Non-pigmented ciliary epithelial cell (primary cell): ENCODE measurements at regions not wholly inside any gene's neighbourhood (a gene's known extent, or its start where the extent isn't known, plus 50 kb on each side); places are given as distances from the start of the nearest gene placed in this dataset.

Experiments
- DNase-seq: peaks from one replicate; pipeline ENCODE4 v3.0.0-alpha.2; 2010; ENCODE audit warnings: low read depth

GRCh38 chr2:575030-575726, 102.0 kb downstream of the TMEM18 start:
- no peak for DNase-seq

- DNase-seq, result no peak
These were observed 103.3 kb downstream of the TMEM18 start for GRCh38 chr2:573805-574392.

- no peak for DNase-seq
These were observed 104.2 kb downstream of the TMEM18 start for GRCh38 chr2:573025-573424.

GRCh38 chr2:569681-570080, 107.5 kb downstream of the TMEM18 start:
- DNase-seq, result no peak

GRCh38 chr2:568639-569235, 108.5 kb downstream of the TMEM18 start:
- DNase-seq, result no peak

GRCh38 chr2:567865-568638, 109.2 kb downstream of the TMEM18 start:
- peak; percentile 11 for DNase-seq

GRCh38 chr2:567496-567864, 109.7 kb downstream of the TMEM18 start:
- DNase-seq, result no peak

- DNase-seq, result no peak
These were observed 110.6 kb downstream of the TMEM18 start for GRCh38 chr2:566379-567313.

GRCh38 chr2:564471-565181, 112.6 kb downstream of the TMEM18 start:
- DNase-seq, result no peak

- DNase-seq, result no peak
These were observed 113.7 kb downstream of the TMEM18 start for GRCh38 chr2:563512-563911.

- DNase-seq, result no peak
These were observed 114.5 kb downstream of the TMEM18 start for GRCh38 chr2:562391-563364.

GRCh38 chr2:558879-559278, 118.3 kb downstream of the TMEM18 start:
- DNase-seq, result no peak

GRCh38 chr2:558302-558642, 118.9 kb downstream of the TMEM18 start:
- no peak for DNase-seq

GRCh38 chr2:557635-558301, 119.4 kb downstream of the TMEM18 start:
- DNase-seq, result no peak

GRCh38 chr2:556485-556884, 120.7 kb downstream of the TMEM18 start:
- DNase-seq, result no peak

- no peak for DNase-seq
These were observed 121.9 kb downstream of the TMEM18 start for GRCh38 chr2:555164-555922.

GRCh38 chr2:554444-554843, 122.8 kb downstream of the TMEM18 start:
- DNase-seq, result no peak

- no peak for DNase-seq
These were observed 124.3 kb downstream of the TMEM18 start for GRCh38 chr2:552906-553305.

GRCh38 chr2:551621-552020, 125.6 kb downstream of the TMEM18 start:
- no peak for DNase-seq
